HCT116 (cell line): ENCODE measurements at regions not wholly inside any gene's neighbourhood (a gene's known extent, or its start where the extent isn't known, plus 50 kb on each side); places are given as distances from the start of the nearest gene placed in this dataset.

Experiments
- CEBPB ChIP-seq: IDR thresholded peaks from 2 replicates; pipeline ENCODE4 v1.6.1; 2012; ENCODE audit warnings: low read depth
- EGR1 ChIP-seq: IDR thresholded peaks from 2 replicates; pipeline ENCODE4 v1.6.1; 2012; ENCODE audit warnings: low read depth
- EZH2 ChIP-seq: fragments of 200-600 bp; sonication (generic); IDR thresholded peaks from 2 replicates; pipeline ENCODE4 v1.6.1; 2017; ENCODE audit warnings: antibody characterized with exemption, mixed run types
- EZH2phosphoT487 ChIP-seq: fragments of 200-600 bp; IDR thresholded peaks from 2 replicates; pipeline ENCODE4 v1.6.1; 2018; ENCODE audit warnings: antibody characterized with exemption, borderline replicate concordance
- POLR2A ChIP-seq: IDR thresholded peaks from 2 replicates; pipeline ENCODE4 v1.7.0; 2011; ENCODE audit warnings: borderline replicate concordance; ENCODE audit not compliant: insufficient read depth, insufficient read length; ENCODE audit errors: extremely low read depth
- POLR2AphosphoS5 ChIP-seq: IDR thresholded peaks from 2 replicates; pipeline ENCODE4 v1.6.1; 2011; ENCODE audit warnings: mild to moderate bottlenecking, low read depth, low read length, moderate library complexity
- RAD21 ChIP-seq: IDR thresholded peaks from 2 replicates; pipeline ENCODE4 v1.6.1; 2012; ENCODE audit warnings: low read depth, mild to moderate bottlenecking
- SIN3A ChIP-seq: IDR thresholded peaks from 2 replicates; pipeline ENCODE4 v1.6.1; 2012; ENCODE audit warnings: low read depth
- TCF7L2 ChIP-seq: IDR thresholded peaks from 2 replicates; pipeline ENCODE4 v1.7.0; 2011; ENCODE audit warnings: borderline replicate concordance, inconsistent platforms; ENCODE audit not compliant: insufficient read depth, insufficient read length; ENCODE audit errors: extremely low read depth
- ZFX ChIP-seq: fragments of 450-650 bp; IDR thresholded peaks from 2 replicates; pipeline ENCODE4 v1.6.1; 2017
- TF ChIP-seq, protein P1 (sequence below), 3 experiments: fragments of 200-600 bp in 1 of 3; sonication (generic) in 1 of 3; IDR thresholded peaks in 2 of 3; conservative IDR thresholded peaks in 1 of 3; 2 replicates each; pipeline ENCODE4 v1.5.1; 2012 to 2017; ENCODE audit warnings: low read depth in 2 of 3, low read length in 2 of 3, antibody characterized with exemption in 1 of 3, borderline replicate concordance in 1 of 3, control low read depth in 1 of 3, mild to moderate bottlenecking in 1 of 3, mixed read lengths in 1 of 3, mixed run types in 1 of 3, moderate library complexity in 1 of 3; ENCODE audit not compliant: insufficient read depth in 1 of 3
- TF ChIP-seq, protein P2 (sequence below): IDR thresholded peaks from 2 replicates; pipeline ENCODE4 v1.6.1; 2011; ENCODE audit warnings: mild to moderate bottlenecking, low read length, moderate library complexity; ENCODE audit not compliant: insufficient replicate concordance; ENCODE audit errors: extremely low read depth
- TF ChIP-seq, protein P3 (sequence below): IDR thresholded peaks from 2 replicates; pipeline ENCODE4 v1.6.1; 2012
- TF ChIP-seq, protein P4 (sequence below): IDR thresholded peaks from 2 replicates; pipeline ENCODE4 v1.6.1; 2012; ENCODE audit warnings: low read depth

DNA sequence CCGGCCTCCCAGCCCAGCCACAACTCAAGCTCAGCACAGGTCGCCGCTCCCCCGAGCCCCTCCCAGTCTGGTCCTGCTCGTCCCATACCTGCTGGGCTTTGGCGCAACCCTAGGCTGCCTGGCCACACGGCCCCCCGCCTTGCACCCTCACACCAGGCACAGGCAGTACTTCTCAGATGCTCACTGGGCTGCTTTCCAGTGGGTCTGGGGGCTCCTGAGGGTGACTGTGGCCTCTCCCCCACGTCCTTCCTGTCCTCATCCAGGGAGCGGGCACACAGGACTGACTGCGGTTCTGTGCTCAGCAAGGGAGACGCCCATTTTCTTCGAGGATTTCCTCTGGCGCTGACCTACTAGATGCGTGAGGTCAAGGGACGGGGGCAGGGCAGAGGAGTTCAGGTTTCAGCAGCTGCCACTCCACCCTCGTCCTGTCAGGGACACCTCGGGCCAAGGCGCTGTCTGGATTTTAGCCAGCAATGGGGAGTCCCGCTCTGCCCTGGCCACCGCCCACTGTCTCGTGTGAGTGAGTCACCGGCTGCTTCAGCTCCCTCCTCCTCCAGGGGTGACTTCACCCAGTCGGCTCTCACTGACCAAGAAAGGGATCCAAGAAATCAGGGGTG lies 115.8 kb downstream of the NPIPB11 start:
- TF ChIP-seq, protein P1, sequence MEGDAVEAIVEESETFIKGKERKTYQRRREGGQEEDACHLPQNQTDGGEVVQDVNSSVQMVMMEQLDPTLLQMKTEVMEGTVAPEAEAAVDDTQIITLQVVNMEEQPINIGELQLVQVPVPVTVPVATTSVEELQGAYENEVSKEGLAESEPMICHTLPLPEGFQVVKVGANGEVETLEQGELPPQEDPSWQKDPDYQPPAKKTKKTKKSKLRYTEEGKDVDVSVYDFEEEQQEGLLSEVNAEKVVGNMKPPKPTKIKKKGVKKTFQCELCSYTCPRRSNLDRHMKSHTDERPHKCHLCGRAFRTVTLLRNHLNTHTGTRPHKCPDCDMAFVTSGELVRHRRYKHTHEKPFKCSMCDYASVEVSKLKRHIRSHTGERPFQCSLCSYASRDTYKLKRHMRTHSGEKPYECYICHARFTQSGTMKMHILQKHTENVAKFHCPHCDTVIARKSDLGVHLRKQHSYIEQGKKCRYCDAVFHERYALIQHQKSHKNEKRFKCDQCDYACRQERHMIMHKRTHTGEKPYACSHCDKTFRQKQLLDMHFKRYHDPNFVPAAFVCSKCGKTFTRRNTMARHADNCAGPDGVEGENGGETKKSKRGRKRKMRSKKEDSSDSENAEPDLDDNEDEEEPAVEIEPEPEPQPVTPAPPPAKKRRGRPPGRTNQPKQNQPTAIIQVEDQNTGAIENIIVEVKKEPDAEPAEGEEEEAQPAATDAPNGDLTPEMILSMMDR (IDR thresholded peaks at IDR 0.05 in 2 of 3, conservative IDR thresholded peaks at IDR 0.05 in 1 of 3; ENCODE audit: borderline replicate concordance in 1 of 3, insufficient read depth in 1 of 3, low read depth in 2 of 3, low read length in 2 of 3): no peak
- TF ChIP-seq, protein P2, sequence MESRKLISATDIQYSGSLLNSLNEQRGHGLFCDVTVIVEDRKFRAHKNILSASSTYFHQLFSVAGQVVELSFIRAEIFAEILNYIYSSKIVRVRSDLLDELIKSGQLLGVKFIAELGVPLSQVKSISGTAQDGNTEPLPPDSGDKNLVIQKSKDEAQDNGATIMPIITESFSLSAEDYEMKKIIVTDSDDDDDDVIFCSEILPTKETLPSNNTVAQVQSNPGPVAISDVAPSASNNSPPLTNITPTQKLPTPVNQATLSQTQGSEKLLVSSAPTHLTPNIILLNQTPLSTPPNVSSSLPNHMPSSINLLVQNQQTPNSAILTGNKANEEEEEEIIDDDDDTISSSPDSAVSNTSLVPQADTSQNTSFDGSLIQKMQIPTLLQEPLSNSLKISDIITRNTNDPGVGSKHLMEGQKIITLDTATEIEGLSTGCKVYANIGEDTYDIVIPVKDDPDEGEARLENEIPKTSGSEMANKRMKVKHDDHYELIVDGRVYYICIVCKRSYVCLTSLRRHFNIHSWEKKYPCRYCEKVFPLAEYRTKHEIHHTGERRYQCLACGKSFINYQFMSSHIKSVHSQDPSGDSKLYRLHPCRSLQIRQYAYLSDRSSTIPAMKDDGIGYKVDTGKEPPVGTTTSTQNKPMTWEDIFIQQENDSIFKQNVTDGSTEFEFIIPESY: no peak
- TF ChIP-seq POLR2A (no peak), POLR2AphosphoS5 (peak; percentile 46; the same call in 1 of the 2 replicates), EGR1 (peak; percentile 69), SIN3A (no peak), RAD21 (no peak), ZFX (no peak), EZH2 (no peak), TCF7L2 (no peak), CEBPB (no peak), EZH2phosphoT487 (no peak)
- TF ChIP-seq, protein P3, sequence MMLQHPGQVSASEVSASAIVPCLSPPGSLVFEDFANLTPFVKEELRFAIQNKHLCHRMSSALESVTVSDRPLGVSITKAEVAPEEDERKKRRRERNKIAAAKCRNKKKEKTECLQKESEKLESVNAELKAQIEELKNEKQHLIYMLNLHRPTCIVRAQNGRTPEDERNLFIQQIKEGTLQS: no peak
- TF ChIP-seq, protein P4, sequence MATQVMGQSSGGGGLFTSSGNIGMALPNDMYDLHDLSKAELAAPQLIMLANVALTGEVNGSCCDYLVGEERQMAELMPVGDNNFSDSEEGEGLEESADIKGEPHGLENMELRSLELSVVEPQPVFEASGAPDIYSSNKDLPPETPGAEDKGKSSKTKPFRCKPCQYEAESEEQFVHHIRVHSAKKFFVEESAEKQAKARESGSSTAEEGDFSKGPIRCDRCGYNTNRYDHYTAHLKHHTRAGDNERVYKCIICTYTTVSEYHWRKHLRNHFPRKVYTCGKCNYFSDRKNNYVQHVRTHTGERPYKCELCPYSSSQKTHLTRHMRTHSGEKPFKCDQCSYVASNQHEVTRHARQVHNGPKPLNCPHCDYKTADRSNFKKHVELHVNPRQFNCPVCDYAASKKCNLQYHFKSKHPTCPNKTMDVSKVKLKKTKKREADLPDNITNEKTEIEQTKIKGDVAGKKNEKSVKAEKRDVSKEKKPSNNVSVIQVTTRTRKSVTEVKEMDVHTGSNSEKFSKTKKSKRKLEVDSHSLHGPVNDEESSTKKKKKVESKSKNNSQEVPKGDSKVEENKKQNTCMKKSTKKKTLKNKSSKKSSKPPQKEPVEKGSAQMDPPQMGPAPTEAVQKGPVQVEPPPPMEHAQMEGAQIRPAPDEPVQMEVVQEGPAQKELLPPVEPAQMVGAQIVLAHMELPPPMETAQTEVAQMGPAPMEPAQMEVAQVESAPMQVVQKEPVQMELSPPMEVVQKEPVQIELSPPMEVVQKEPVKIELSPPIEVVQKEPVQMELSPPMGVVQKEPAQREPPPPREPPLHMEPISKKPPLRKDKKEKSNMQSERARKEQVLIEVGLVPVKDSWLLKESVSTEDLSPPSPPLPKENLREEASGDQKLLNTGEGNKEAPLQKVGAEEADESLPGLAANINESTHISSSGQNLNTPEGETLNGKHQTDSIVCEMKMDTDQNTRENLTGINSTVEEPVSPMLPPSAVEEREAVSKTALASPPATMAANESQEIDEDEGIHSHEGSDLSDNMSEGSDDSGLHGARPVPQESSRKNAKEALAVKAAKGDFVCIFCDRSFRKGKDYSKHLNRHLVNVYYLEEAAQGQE: no peak
